Hepatocyte (in vitro differentiated cells): ENCODE measurements at regions not wholly inside any gene's neighbourhood (a gene's known extent, or its start where the extent isn't known, plus 50 kb on each side); places are given as distances from the start of the nearest gene placed in this dataset.

ENCODE experiments used
- DNase-seq: peaks from one replicate; pipeline ENCODE4 v3.0.0-alpha.2; 2016; ENCODE audit warnings: low spot score
- H2AFZ ChIP-seq: fragments of 200-600 bp; sonication (generic); 2 replicates; pipeline ENCODE4 v1.6.0; 2016; ENCODE audit warnings: antibody characterized with exemption, mild to moderate bottlenecking
- H3K27ac ChIP-seq: fragments of 200-600 bp; sonication (generic); 2 replicates; pipeline ENCODE4 v1.5.1; 2016; ENCODE audit warnings: mild to moderate bottlenecking
- H3K27me3 ChIP-seq: fragments of 200-600 bp; sonication (generic); 2 replicates; pipeline ENCODE4 v1.6.1; 2016
- H3K36me3 ChIP-seq: fragments of 200-600 bp; sonication (generic); replicated peaks from 2 replicates; pipeline ENCODE4 v1.5.1; 2016; ENCODE audit warnings: low read depth; ENCODE audit not compliant: insufficient read depth
- H3K4me1 ChIP-seq: fragments of 200-600 bp; sonication (generic); 2 replicates; pipeline ENCODE4 v1.5.1; 2016; ENCODE audit warnings: mild to moderate bottlenecking, moderate library complexity; ENCODE audit not compliant: insufficient read depth
- H3K4me2 ChIP-seq: fragments of 200-600 bp; sonication (generic); 2 replicates; pipeline ENCODE4 v1.6.0; 2016
- H3K4me3 ChIP-seq: fragments of 200-600 bp; sonication (generic); 2 replicates; pipeline ENCODE4 v1.5.1; 2016; ENCODE audit warnings: mild to moderate bottlenecking
- H3K79me2 ChIP-seq: fragments of 200-600 bp; sonication (generic); 2 replicates; pipeline ENCODE4 v1.6.0; 2017; ENCODE audit warnings: mild to moderate bottlenecking
- H3K9me2 ChIP-seq: fragments of 200-600 bp; sonication (generic); replicated peaks from 2 replicates; pipeline ENCODE4 v1.6.0; 2017; ENCODE audit warnings: mild to moderate bottlenecking; ENCODE audit not compliant: insufficient read depth
- H3K9me3 ChIP-seq: fragments of 200-600 bp; sonication (generic); 2 replicates; pipeline ENCODE4 v1.5.1; 2016; ENCODE audit warnings: low read depth, mild to moderate bottlenecking
- H4K20me1 ChIP-seq: fragments of 200-600 bp; sonication (generic); 2 replicates; pipeline ENCODE4 v1.6.0; 2016; ENCODE audit warnings: mild to moderate bottlenecking; ENCODE audit not compliant: insufficient read depth, poor library complexity, severe bottlenecking
- CTCF ChIP-seq: fragments of 200-600 bp; sonication (generic); IDR thresholded peaks from 2 replicates; pipeline ENCODE4 v1.5.1; 2016; ENCODE audit warnings: antibody characterized with exemption, mild to moderate bottlenecking; ENCODE audit not compliant: poor library complexity
- EZH2 ChIP-seq: fragments of 200-600 bp; sonication (generic); IDR thresholded peaks from 2 replicates; pipeline ENCODE4 v1.6.1; 2016; ENCODE audit warnings: antibody characterized with exemption, mild to moderate bottlenecking, borderline replicate concordance
- EZH2phosphoT487 ChIP-seq: fragments of 200-600 bp; sonication (generic); IDR thresholded peaks from one replicate; pipeline ENCODE4 v1.6.1; 2018; ENCODE audit warnings: antibody characterized with exemption, mild to moderate bottlenecking, low read depth, moderate library complexity; ENCODE audit not compliant: unreplicated experiment, severe bottlenecking
- WGBS: methylation state at CpG from one replicate; pipeline ENCODE4 v1.1.6; 2016; ENCODE audit warnings: low lambda C conversion rate; ENCODE audit errors: missing lambda C conversion rate; 5-methylcytosine and 5-hydroxymethylcytosine counted together

- Histone ChIP-seq H3K9me2 (no peaks in the 10 kb centered on the region), H3K9me3 (no peaks in the 10 kb centered on the region), H3K4me2 (peak overlapping the region; percentile 11), H4K20me1 (no peaks in the 10 kb centered on the region), H3K27ac (peak overlapping the region; percentile 64), H3K79me2 (no peaks in the 10 kb centered on the region), H3K4me1 (peaks cover 12% of the 10 kb centered on the region), H3K4me3 (no peak overlapping the region), H2AFZ (no peak overlapping the region), H3K27me3 (no peaks in the 10 kb centered on the region), H3K36me3 (no peaks in the 10 kb centered on the region)
- 47% methylated on average over 10 of the region's 10 CpGs for WGBS
- DNase-seq = peak; percentile 46
- TF ChIP-seq CTCF = no peak
- TF ChIP-seq EZH2 = no peak
- no peak for TF ChIP-seq EZH2phosphoT487
Observed at GRCh38 chr18:45324495-45325113, 290.7 kb upstream of the SLC14A2 start.

- H3K4me3 ChIP-seq = no peak overlapping the region
- no peak overlapping the region for H3K4me2 ChIP-seq
- H3K36me3 ChIP-seq = no peaks in the 10 kb centered on the region
- H2AFZ ChIP-seq = no peak overlapping the region
- no peak for TF ChIP-seq EZH2phosphoT487
- TF ChIP-seq CTCF = no peak
- TF ChIP-seq EZH2 = no peak
- H3K79me2 ChIP-seq = no peaks in the 10 kb centered on the region
- 94% methylated on average over 1 of the region's 1 CpG for WGBS
- H3K27me3 ChIP-seq = no peaks in the 10 kb centered on the region
- no peaks in the 10 kb centered on the region for H3K9me3 ChIP-seq
- H4K20me1 ChIP-seq = no peaks in the 10 kb centered on the region
- no peak for DNase-seq
- H3K4me1 ChIP-seq = peaks cover 12% of the 10 kb centered on the region
- no peaks in the 10 kb centered on the region for H3K9me2 ChIP-seq
- no peak overlapping the region for H3K27ac ChIP-seq
Observed at GRCh38 chr18:45325778-45326177, 289.5 kb upstream of the SLC14A2 start.

GRCh38 chr18:45326505-45326904 lies 288.8 kb upstream of the SLC14A2 start:
- Histone ChIP-seq H3K9me2 (no peaks in the 10 kb centered on the region), H3K4me2 (no peak overlapping the region), H3K27me3 (no peaks in the 10 kb centered on the region), H3K27ac (no peak overlapping the region), H2AFZ (no peak overlapping the region), H3K36me3 (no peaks in the 10 kb centered on the region), H4K20me1 (no peaks in the 10 kb centered on the region), H3K4me1 (peaks cover 12% of the 10 kb centered on the region), H3K79me2 (no peaks in the 10 kb centered on the region), H3K9me3 (no peaks in the 10 kb centered on the region), H3K4me3 (no peak overlapping the region)
- no peak for DNase-seq
- 93% methylated on average over 2 of the region's 2 CpGs for WGBS
- no peak for TF ChIP-seq EZH2
- no peak for TF ChIP-seq EZH2phosphoT487
- no peak for TF ChIP-seq CTCF
